ENCODE measurements at regions not wholly inside any gene's neighbourhood (a gene's known extent, or its start where the extent isn't known, plus 50 kb on each side); places are given as distances from the start of the nearest gene placed in this dataset.

- TF ChIP-seq CTCF (IDR thresholded peaks at IDR 0.05) (no peak), EP300 (IDR thresholded peaks at IDR 0.05) (no peak)
Measured at GRCh38 chr5:2542821-2543220, 208.7 kb downstream of the IRX2 start.

Measured in ovary (tissue), 3 donors.